Astrocyte (in vitro differentiated cells and primary cell): ENCODE measurements at regions not wholly inside any gene's neighbourhood (a gene's known extent, or its start where the extent isn't known, plus 50 kb on each side); places are given as distances from the start of the nearest gene placed in this dataset.

Experiments
- EZH2 ChIP-seq: IDR thresholded peaks from 2 replicates; pipeline ENCODE4 v1.6.1; 2012; ENCODE audit warnings: mild to moderate bottlenecking, low read length, inconsistent platforms; ENCODE audit not compliant: insufficient read depth
- TF ChIP-seq, protein P1 (sequence below): IDR thresholded peaks from 2 replicates; pipeline ENCODE4 v1.5.1; 2011; ENCODE audit warnings: low read depth, mild to moderate bottlenecking, inconsistent platforms, low read length, moderate library complexity; ENCODE audit not compliant: insufficient read depth

DNA sequence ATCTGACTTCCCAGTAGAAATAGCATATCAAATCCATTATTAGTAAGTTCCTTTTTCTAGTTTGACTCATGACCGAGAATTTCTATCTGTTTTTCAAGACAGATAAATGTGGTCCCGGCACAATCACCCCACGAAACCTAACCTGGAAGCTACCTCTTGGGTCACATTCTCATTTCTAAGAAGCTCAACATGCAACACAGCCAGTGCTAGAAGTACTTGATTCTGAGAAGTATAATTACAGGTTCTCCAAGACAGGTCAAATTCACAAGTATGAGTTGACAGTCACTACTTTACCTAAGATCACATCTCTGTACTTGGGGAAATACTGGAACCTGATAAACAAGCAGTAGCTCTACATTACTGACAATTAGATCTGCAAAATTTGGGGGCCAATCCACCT is 54.0 kb upstream of the PLAC1 start:
- TF ChIP-seq, protein P1, sequence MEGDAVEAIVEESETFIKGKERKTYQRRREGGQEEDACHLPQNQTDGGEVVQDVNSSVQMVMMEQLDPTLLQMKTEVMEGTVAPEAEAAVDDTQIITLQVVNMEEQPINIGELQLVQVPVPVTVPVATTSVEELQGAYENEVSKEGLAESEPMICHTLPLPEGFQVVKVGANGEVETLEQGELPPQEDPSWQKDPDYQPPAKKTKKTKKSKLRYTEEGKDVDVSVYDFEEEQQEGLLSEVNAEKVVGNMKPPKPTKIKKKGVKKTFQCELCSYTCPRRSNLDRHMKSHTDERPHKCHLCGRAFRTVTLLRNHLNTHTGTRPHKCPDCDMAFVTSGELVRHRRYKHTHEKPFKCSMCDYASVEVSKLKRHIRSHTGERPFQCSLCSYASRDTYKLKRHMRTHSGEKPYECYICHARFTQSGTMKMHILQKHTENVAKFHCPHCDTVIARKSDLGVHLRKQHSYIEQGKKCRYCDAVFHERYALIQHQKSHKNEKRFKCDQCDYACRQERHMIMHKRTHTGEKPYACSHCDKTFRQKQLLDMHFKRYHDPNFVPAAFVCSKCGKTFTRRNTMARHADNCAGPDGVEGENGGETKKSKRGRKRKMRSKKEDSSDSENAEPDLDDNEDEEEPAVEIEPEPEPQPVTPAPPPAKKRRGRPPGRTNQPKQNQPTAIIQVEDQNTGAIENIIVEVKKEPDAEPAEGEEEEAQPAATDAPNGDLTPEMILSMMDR, result no peak
- TF ChIP-seq EZH2, result no peak
